Psoas muscle (tissue), 7 donors: ENCODE measurements at regions not wholly inside any gene's neighbourhood (a gene's known extent, or its start where the extent isn't known, plus 50 kb on each side); places are given as distances from the start of the nearest gene placed in this dataset.
"Not testable (repeated sequence)": the region's sequence is repeated elsewhere in the genome, so short reads cannot be mapped to it uniquely, and the experiment has no call there.

Source experiments
- ATAC-seq, 4 donors: fragments of 200-7000 bp; cut with Tn5 transposase; one replicate each; pipeline ENCODE4 v1.9.1; 2020; ENCODE audit warnings: moderate library complexity in 3 of 4, mild to moderate bottlenecking in 2 of 4
- DNase-seq, 2 donors: peaks; one replicate each; pipeline ENCODE4 v3.0.0-alpha.2; 2020
- H3K27ac ChIP-seq: fragments of 200-600 bp; one replicate; pipeline ENCODE4 v1.8.0; 2022
- H3K27me3 ChIP-seq, 3 donors: fragments of 200-600 bp in 1 of 3; one replicate each; pipeline versions ENCODE4 v1.6.1 to v1.8.0; 2013 to 2022; ENCODE audit warnings: low read length in 2 of 3, mild to moderate bottlenecking in 2 of 3, moderate library complexity in 1 of 3; ENCODE audit not compliant: insufficient read depth in 3 of 3
- H3K36me3 ChIP-seq, 2 donors: fragments of 200-600 bp in 1 of 2; one replicate each; pipeline versions ENCODE4 v1.6.1 to v1.8.0; 2013 to 2022; ENCODE audit warnings: low read depth in 1 of 2, mild to moderate bottlenecking in 1 of 2, moderate library complexity in 1 of 2; ENCODE audit not compliant: insufficient read depth in 1 of 2
- H3K4me1 ChIP-seq: fragments of 200-600 bp; one replicate; pipeline ENCODE4 v1.8.0; 2022
- H3K4me3 ChIP-seq: fragments of 200-600 bp; one replicate; pipeline ENCODE4 v1.8.0; 2022; ENCODE audit warnings: mild to moderate bottlenecking
- H3K9me3 ChIP-seq: fragments of 200-600 bp; one replicate; pipeline ENCODE4 v1.8.0; 2022
- WGBS, 3 donors: extraction: QIAGEN DNeasy Blood & Tissue Kit; methylation state at CpG; one replicate each; pipeline versions ENCODE4 v1.1.6 to v1.1.7; 2013; 5-methylcytosine and 5-hydroxymethylcytosine counted together
- intact Hi-C, 2 donors: fragments of 100-400 bp; cut with DNase I; formaldehyde crosslinking; loops; one replicate each; pipeline versions ENCODE4 v1.11.0 to v1.14.2; 2022
- TF ChIP-seq, protein P1 (sequence below): fragments of 200-600 bp; IDR thresholded peaks from one replicate; pipeline ENCODE4 v1.8.0; 2022; ENCODE audit warnings: antibody characterized with exemption
- donor health status: healthy with polysubstance abuse.
- donor health status: DM: no; HTN: no; CAD: no; lungs with moderate emphysema.
- donor health status: Bipolar disorder and iron deficiency.
- donor health status: healthy.
- donor health status: DM: yes; HTN: yes; CAD: no.
- donor health status: DM: no; HTN: no; CAD: no.
- donor health status: DM: yes; HTN: yes; CAD: no.

- WGBS, 3 donors: 79 to 81% (median 81%) methylated on average over 9 of the region's 9 CpGs
- no peaks in the 10 kb centered on the region for H3K36me3 ChIP-seq
- no peak for ATAC-seq
- DNase-seq: no peak
- TF ChIP-seq, protein P1, sequence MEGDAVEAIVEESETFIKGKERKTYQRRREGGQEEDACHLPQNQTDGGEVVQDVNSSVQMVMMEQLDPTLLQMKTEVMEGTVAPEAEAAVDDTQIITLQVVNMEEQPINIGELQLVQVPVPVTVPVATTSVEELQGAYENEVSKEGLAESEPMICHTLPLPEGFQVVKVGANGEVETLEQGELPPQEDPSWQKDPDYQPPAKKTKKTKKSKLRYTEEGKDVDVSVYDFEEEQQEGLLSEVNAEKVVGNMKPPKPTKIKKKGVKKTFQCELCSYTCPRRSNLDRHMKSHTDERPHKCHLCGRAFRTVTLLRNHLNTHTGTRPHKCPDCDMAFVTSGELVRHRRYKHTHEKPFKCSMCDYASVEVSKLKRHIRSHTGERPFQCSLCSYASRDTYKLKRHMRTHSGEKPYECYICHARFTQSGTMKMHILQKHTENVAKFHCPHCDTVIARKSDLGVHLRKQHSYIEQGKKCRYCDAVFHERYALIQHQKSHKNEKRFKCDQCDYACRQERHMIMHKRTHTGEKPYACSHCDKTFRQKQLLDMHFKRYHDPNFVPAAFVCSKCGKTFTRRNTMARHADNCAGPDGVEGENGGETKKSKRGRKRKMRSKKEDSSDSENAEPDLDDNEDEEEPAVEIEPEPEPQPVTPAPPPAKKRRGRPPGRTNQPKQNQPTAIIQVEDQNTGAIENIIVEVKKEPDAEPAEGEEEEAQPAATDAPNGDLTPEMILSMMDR: no peak
- intact Hi-C loops: no loop called here
- no peaks in the 10 kb centered on the region for H3K9me3 ChIP-seq
- no peaks in the 10 kb centered on the region for H3K4me1 ChIP-seq
- H3K27ac ChIP-seq: no peak overlapping the region
- H3K27me3 ChIP-seq: peaks cover 0 to under 1% (median 0%) of the 10 kb centered on the region in 3 donors
- no peak overlapping the region for H3K4me3 ChIP-seq
These were observed 65.5 kb downstream of the RPUSD4 start for GRCh38 chr11:126145954-126146353.

- 85 to 88% (median 87%) methylated on average over 2 of the region's 2 CpGs for WGBS, 3 donors
- DNase-seq, H3K36me3 ChIP-seq, H3K9me3 ChIP-seq, H3K4me3 ChIP-seq, H3K27me3 ChIP-seq, H3K4me1 ChIP-seq, ATAC-seq, intact Hi-C loops, H3K27ac ChIP-seq: not testable (repeated sequence)
These were observed 68.0 kb downstream of the RPUSD4 start for GRCh38 chr11:126143491-126143890.

DNA sequence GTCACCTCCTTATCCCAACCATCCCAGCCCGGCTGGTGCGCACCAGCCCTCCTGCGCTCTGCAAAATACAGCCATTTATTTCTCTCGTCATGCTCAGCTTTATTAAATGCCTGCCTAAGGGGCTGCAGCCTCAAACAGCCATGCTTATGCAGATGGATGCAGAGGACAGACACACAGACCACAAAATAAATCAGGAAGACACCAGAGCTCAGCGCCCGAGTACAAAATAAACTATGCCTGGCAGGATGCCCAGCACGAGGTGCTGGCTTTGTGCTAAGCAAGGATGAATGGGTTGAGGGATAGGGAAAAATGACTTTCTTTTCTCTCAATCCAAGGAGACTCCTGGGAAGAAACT, 70.5 kb downstream of the RPUSD4 start:
- DNase-seq: peak in 1 of 2 donors; percentile 66
- Histone ChIP-seq H3K4me1 (no peaks in the 10 kb centered on the region), H3K4me3 (no peak overlapping the region), H3K27me3 (peaks cover 0 to 16% (median 9%) of the 10 kb centered on the region in 3 donors), H3K27ac (no peak overlapping the region), H3K36me3 (no peaks in the 10 kb centered on the region), H3K9me3 (no peaks in the 10 kb centered on the region)
- ATAC-seq: peak in 1 of 4 donors; percentile 53
- TF ChIP-seq, protein P1: no peak
- intact Hi-C loops: no loop called here
- WGBS, 3 donors: 20 to 26% (median 25%) methylated on average over 7 of the region's 7 CpGs

DNA sequence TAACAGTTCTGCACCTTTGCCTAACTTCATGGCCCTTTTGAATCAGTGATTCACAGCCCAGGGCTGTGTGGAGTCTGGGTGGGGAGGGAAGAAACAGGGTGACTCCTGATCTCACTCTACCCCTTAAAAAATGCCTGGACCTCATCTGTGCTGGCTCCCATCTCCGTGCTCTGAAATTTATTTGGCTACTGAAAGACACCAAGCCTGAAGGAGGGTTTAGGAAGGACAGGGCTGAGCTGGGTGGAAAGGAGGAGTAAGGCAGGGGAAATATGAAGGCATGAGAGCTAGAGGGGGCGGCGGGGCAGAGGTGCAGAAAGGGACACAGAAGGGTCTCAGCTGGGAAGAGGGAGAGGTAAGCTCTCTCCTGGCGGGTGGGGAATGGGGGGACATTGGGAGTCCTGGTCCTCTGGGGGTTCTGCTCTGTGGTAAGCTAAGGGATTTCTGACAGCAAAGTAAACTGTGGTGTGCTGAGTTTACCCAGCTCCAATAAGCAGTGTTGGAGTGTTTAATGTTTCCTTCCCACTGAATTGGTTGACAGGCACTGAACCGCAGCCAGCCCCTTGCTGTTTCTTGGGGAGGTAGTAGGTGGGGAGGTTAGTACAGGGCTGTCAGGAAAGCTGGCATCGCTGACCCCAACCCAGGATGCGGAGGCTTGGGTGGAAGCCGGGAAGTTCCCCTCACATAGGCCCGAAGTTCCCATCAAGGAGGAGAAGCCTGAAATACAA, 71.1 kb downstream of the RPUSD4 start:
- 46 to 54% (median 49%) methylated on average over 9 of the region's 9 CpGs for WGBS, 3 donors
- H3K9me3 ChIP-seq: no peaks in the 10 kb centered on the region
- H3K27me3 ChIP-seq: peaks cover 0 to 16% (median 9%) of the 10 kb centered on the region in 3 donors
- no peaks in the 10 kb centered on the region for H3K4me1 ChIP-seq
- no peaks in the 10 kb centered on the region for H3K36me3 ChIP-seq
- TF ChIP-seq, protein P1: no peak
- no peak overlapping the region for H3K4me3 ChIP-seq
- DNase-seq (no peak), ATAC-seq (no peak)
- intact Hi-C loops: no loop called here
- H3K27ac ChIP-seq: no peak overlapping the region

DNA sequence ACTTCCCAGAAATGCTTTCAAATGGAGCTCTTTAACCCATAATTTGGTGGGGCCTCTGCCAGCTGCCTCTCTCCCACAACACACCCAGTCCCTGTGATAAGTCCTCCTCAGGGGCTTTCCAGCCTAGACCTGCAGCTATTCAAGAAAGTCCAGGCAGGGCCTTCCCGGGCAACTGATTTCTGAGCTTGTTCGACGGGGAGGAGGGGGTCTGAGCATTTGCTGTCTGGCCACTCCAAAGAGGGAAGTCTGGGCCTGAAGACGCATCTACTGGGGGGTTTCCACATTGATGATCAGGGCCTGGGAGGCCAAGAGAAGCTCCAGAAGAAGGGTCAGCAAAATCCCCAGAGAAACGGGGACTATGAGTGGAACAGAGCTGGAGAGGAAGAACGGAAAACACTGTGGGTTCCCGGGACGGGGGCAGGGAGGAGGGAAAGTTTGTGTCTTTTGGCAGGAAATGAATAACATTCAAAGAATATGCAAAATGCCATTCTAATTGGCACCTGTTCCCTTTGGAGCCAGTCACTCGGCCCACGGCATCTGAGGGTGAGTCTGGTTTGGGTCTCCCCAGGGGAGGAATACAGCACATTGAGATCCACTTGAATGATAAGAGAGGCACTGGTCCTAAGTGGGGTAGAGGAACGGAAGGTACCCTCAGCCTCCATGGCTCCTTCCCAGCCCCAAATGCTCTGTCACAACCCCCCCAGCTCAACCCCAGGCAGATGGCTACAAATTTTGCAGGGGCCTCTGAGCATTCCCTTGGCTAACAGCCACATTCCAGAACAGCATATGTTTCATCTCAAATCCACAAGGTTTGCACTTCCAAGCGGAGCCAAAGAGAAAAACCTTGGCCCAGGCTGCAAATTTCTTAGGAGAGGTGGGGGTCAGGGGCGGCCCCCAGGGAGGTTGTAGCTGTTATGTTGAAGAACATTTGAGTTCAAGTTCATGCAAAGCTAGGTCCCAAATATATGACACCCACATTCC, 72.0 kb downstream of the RPUSD4 start:
- intact Hi-C loops: no loop called here
- H3K4me3 ChIP-seq: no peak overlapping the region

More for the DNA sequence above, 72.0 kb downstream of the RPUSD4 start:
- Histone ChIP-seq H3K27ac (no peak overlapping the region), H3K36me3 (no peaks in the 10 kb centered on the region), H3K27me3 (peaks cover 0 to 16% (median 9%) of the 10 kb centered on the region in 3 donors), H3K9me3 (no peaks in the 10 kb centered on the region), H3K4me1 (no peaks in the 10 kb centered on the region)
- ATAC-seq (no peak), DNase-seq (no peak)
- TF ChIP-seq, protein P1: no peak
- 29 to 48% (median 31%) methylated on average over 13 of the region's 13 CpGs for WGBS, 3 donors
